Muscle layer of duodenum (tissue), 2 donors: ENCODE measurements at regions not wholly inside any gene's neighbourhood (a gene's known extent, or its start where the extent isn't known, plus 50 kb on each side); places are given as distances from the start of the nearest gene placed in this dataset.
A peak's percentile ranks its signal among the peaks of the same experiment; 100 is the strongest.
"Not testable (repeated sequence)": the region's sequence is repeated elsewhere in the genome, so short reads cannot be mapped to it uniquely, and the experiment has no call there.

Experiments
- H3K27ac ChIP-seq: one replicate; pipeline ENCODE4 v1.7.0; 2013; ENCODE audit warnings: mild to moderate bottlenecking, low read length
- H3K27me3 ChIP-seq: one replicate; pipeline ENCODE4 v1.7.0; 2013; ENCODE audit warnings: low read depth, mild to moderate bottlenecking, control low read depth, low read length
- H3K36me3 ChIP-seq, 2 donors: one replicate each; pipeline ENCODE4 v1.7.0; 2013; ENCODE audit warnings: low read length in 2 of 2, control low read depth in 1 of 2, mild to moderate bottlenecking in 1 of 2; ENCODE audit not compliant: insufficient read depth in 2 of 2, control insufficient read depth in 1 of 2
- H3K4me1 ChIP-seq, 2 donors: one replicate each; pipeline ENCODE4 v1.7.0; 2013; ENCODE audit warnings: low read length in 2 of 2, mild to moderate bottlenecking in 2 of 2, control low read depth in 1 of 2, moderate library complexity in 1 of 2; ENCODE audit not compliant: insufficient read depth in 2 of 2, control insufficient read depth in 1 of 2
- H3K4me3 ChIP-seq, 2 donors: one replicate each; pipeline ENCODE4 v1.7.0; 2013; ENCODE audit warnings: low read length in 2 of 2, low read depth in 1 of 2, mild to moderate bottlenecking in 1 of 2
- H3K9me3 ChIP-seq, 2 donors: one replicate each; pipeline ENCODE4 v1.7.0; 2013; ENCODE audit warnings: low read length in 2 of 2, control low read depth in 1 of 2, mild to moderate bottlenecking in 1 of 2; ENCODE audit not compliant: control insufficient read depth in 1 of 2
- donor health status: healthy.

DNA sequence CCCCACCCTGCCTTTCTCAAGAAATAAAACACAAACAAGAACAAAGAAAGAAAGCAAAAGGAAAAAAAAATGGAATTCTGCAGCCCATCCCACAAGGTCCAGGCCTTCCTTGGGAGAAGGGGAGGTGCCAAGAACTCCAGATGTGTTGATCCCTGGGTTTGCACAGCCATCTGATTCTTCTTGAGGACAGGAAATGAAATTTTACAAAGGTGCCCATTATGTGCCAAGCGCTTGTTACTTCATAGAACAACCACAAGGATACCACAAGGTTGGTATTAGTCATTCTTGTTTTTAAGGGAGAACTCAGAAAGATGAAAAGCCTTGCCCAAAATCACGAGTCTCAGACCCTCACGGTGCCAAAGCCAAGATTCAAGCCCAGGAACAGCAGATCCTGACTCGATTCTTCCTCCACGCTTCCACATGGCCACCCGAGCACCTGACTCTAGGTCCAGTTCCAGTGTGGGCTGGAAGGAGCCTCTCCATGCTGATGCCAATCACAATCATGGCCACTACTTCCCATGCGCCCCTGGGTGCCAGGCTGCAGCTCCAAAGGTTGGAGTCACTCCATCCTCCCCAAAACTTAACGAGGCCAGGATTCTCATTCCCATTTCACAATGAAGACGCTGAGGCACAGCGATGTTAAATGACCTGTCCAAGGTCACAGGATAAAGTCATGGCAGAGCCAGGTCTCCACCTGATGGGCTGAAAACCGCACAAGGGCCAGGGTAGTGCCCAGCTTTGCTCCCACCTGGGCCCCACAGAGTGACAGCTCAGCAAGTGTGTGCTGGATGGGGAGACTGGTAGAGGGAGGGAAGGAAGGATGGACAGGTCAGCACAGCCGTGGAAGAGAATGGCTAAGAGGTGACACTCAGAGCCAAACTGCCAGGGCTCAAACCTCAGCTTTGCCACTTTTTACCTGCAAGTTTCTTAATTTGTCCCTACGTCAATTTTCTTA lies 66.7 kb upstream of the TOP1 start:
- peaks cover 0 to 3% of the 10 kb centered on the region in 2 donors for H3K4me1 ChIP-seq
- H3K27me3 ChIP-seq: no peaks in the 10 kb centered on the region
- H3K4me3 ChIP-seq: no peak overlapping the region
- H3K36me3 ChIP-seq: no peaks in the 10 kb centered on the region
- no peaks in the 10 kb centered on the region for H3K9me3 ChIP-seq
- no peak overlapping the region for H3K27ac ChIP-seq

DNA sequence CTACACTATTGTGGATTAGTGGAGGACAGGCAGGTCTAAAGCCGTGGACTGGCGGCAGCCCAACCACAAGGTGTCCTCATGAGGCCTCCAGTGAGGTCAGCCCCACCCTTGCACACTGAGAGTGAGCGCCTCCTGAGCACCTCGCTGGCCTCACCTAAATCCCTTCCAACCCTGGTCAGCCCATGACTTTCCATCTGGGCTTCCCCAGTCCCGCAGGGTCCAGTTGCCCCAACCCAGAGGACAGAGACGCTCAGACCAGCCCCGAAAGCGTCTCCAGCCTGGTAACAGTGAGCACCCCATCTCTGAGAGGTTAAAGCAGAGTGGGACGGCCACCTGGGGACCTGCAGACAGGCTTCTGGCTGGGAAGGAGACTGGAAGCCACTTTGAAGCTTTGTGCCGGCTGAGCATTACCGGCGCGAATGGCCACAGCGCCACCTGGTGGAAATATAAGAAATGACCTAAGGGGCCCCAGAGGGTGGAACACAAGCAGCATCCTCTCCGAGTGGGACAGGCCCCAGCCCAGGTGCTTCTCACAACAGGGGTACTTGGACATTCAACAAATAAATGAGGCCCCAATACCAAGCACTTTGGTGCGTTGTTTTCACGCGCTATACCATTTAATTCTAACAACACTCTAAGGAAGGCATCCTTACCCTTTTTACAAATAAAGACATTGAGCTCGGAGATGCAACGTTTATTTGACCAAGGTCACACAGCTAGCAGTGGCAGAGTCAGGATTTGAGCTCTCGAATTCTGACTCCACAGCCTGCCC lies 65.7 kb upstream of the TOP1 start:
- Histone ChIP-seq H3K27ac (no peak overlapping the region), H3K4me1 (peaks cover 0 to 3% of the 10 kb centered on the region in 2 donors), H3K36me3 (no peaks in the 10 kb centered on the region), H3K9me3 (no peaks in the 10 kb centered on the region), H3K27me3 (no peaks in the 10 kb centered on the region), H3K4me3 (no peak overlapping the region)

DNA sequence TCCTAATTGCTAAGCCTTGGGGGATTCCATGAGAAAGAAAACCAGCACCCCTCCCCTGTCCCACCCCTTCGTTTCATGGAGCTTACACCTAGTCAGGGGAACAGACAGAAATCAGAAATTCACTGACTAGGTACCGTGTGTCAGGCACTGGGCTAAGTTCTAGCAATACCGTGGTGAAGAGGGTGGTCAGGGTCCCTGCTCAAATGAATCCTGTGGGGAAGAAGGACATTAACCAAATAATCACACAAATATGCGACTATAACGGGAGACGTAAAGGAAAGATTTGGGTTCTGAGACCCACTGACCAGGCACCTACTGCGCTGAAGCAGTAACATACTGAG lies 65.1 kb upstream of the TOP1 start:
- Histone ChIP-seq H3K36me3 (no peaks in the 10 kb centered on the region), H3K27me3 (no peaks in the 10 kb centered on the region), H3K9me3 (no peaks in the 10 kb centered on the region)

DNA sequence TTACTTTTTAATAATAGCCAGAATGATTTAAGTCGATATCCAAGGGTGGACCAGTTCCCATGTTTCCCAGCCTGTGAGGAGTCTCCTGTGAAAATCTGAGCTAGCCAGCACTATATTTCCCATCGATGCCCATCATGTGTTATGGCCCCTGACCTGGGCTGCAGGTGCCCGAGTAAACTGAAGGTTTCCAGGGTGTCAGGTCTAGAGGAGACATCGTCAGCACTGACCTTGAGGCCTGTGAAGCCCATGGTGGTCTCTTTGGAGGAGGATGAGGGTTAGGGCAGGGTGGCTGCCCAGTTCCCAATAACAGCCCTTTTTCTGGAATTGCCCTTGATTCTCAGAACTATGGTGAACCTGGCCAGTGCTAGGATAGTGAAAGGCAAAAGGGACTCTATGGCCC lies 63.0 kb upstream of the TOP1 start:
- H3K27ac ChIP-seq: no peak overlapping the region
- H3K36me3 ChIP-seq: no peaks in the 10 kb centered on the region
- no peak overlapping the region for H3K4me3 ChIP-seq
- no peaks in the 10 kb centered on the region for H3K27me3 ChIP-seq
- H3K9me3 ChIP-seq: no peaks in the 10 kb centered on the region
- H3K4me1 ChIP-seq: peaks cover 0 to 3% of the 10 kb centered on the region in 2 donors

More for the DNA sequence above, 65.1 kb upstream of the TOP1 start:
- H3K4me3 ChIP-seq: no peak overlapping the region
- H3K27ac ChIP-seq: no peak overlapping the region
- peaks cover 0 to 3% of the 10 kb centered on the region in 2 donors for H3K4me1 ChIP-seq

DNA sequence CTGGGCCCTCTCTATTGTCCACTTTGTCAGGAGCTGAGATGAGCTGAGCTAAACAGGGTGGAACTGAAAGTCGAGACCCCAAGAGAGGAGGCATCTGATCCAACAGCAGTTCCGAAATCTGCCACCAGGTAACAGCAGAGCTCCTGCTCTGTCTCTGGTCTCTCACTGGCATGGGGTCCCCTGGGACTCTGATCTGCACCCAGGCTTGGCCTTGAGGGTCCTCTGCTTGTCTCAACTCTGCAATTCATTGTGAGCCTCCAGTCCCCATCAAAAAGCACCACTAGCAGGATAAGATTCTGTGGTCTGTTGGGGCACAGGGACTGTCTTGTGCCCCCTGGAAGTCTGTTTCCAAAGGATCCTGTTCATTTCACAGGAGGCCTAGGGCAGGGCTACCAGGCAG lies 62.5 kb upstream of the TOP1 start:
- Histone ChIP-seq H3K27ac (no peak overlapping the region), H3K4me3 (no peak overlapping the region), H3K9me3 (no peaks in the 10 kb centered on the region), H3K36me3 (no peaks in the 10 kb centered on the region), H3K27me3 (no peaks in the 10 kb centered on the region), H3K4me1 (peaks cover 0 to 3% of the 10 kb centered on the region in 2 donors)

DNA sequence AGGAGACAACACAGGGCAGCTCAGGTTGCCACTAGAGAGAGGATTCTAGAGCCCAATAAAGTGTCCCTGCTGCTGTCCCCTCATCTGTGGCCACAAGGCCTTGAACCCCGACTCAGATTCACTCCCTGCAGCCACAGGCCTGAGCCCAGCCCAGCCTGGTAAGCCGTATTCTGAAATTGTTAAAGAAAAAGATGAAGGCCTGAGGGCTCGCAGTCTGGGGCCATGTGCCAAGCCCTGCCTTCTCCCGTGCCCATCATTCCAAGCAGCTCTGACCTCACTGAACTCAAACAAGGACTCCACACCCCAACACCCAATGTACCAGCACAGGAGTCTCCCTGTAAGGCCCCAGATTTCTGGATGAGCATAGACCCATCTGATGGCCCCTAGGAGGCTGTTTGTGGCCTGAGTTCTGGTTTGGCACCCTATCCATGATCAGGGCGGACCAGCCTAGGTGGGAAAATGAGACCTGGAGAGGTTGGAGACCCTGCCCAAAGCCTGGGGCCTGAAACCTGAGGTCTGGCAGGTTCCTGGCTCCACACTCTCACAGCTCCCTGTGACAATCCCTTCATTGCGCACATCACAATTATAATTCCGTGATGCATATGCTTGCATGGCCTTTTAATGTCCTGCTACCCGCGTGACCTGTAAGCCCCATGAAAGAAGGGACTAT lies 62.0 kb upstream of the TOP1 start:
- H3K9me3 ChIP-seq: no peaks in the 10 kb centered on the region
- no peaks in the 10 kb centered on the region for H3K27me3 ChIP-seq
- H3K4me1 ChIP-seq: peaks cover 0 to 3% of the 10 kb centered on the region in 2 donors
- H3K36me3 ChIP-seq: no peaks in the 10 kb centered on the region
- no peak overlapping the region for H3K4me3 ChIP-seq
- no peak overlapping the region for H3K27ac ChIP-seq

DNA sequence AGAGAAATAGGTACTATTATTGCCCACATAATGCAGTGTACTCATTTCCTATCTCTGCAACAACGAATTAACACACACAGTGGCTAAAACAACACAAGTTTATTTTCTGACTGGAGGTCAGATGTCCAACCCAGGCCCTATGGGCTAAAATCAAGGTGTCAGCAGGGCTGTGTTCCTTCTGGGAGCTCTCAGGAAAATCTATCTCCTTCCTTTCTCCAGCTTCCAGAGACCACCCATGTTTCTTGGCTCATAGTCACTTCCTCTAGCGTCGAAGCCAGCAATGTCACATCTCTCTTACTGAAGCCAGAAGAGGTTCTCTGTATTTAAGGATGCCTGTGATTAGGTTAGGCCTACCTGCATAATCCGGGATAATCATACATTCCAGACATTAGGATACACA lies 60.9 kb upstream of the TOP1 start:
- peaks cover 0 to 2% of the 10 kb centered on the region in 2 donors for H3K4me1 ChIP-seq
- no peaks in the 10 kb centered on the region for H3K36me3 ChIP-seq
- H3K27ac ChIP-seq: no peak overlapping the region
- no peak overlapping the region for H3K4me3 ChIP-seq
- H3K27me3 ChIP-seq: no peaks in the 10 kb centered on the region
- H3K9me3 ChIP-seq: no peaks in the 10 kb centered on the region

DNA sequence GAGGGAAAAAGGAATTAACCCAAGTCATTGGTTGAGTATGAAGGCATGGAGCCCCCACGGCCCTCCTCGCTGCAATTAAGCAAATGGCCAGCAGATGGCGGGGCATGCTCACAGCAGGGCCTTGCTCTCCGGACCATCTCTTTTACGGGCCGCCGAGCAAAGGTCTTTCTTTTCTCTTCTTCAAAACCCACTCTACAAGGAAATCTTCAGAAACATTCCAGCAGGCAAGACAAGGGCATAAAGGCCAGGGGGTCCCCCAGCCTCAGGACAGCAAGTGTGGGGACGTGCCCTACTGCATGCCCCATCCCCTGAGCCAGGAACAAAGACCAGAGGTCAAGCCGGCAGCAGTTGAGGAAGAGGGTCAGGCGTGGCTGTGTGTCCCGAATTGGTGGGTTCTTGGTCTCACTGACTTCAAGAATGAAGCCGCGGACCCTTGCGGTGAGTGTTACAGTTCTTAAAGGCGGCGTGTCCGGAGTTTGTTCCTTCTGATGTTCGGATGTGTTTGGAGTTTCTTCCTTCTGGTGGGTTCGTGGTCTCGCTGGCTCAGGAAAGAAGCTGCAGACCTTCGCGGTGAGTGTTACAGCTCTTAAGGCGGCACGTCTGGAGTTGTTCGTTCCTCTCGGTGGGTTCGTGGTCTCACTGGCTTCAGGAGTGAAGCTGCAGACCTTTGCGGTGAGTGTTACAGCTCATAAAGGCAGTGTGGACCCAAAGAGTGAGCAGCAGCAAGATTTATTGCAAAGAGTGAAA lies 59.6 kb upstream of the TOP1 start:
- H3K4me1 ChIP-seq, H3K27me3 ChIP-seq, H3K27ac ChIP-seq, H3K36me3 ChIP-seq, H3K9me3 ChIP-seq: not testable (repeated sequence)
- H3K4me3 ChIP-seq: peak overlapping the region; percentile 52 to 57

DNA sequence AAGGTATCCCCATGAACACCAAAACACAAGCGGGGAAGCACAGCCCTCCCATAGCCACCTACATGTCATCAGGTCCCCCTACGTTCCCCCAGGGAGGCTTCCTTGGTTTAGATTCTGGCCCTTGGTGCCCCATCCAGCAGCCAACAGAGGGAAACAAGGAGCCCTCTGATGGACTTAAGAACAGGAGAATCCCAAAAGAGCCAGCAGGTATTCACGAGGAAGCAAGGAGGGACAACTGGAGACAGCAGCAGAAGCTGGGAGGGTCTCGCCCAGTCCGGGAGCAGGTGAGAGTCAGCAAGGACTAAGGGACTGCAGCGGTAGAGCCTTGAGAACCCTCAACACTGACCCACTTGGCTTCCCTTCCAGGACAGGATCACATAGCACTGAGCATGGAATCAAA lies 58.4 kb upstream of the TOP1 start:
- Histone ChIP-seq H3K36me3 (no peaks in the 10 kb centered on the region), H3K27ac (no peak overlapping the region), H3K4me3 (no peak overlapping the region), H3K4me1 (no peaks in the 10 kb centered on the region), H3K27me3 (no peaks in the 10 kb centered on the region), H3K9me3 (no peaks in the 10 kb centered on the region)

DNA sequence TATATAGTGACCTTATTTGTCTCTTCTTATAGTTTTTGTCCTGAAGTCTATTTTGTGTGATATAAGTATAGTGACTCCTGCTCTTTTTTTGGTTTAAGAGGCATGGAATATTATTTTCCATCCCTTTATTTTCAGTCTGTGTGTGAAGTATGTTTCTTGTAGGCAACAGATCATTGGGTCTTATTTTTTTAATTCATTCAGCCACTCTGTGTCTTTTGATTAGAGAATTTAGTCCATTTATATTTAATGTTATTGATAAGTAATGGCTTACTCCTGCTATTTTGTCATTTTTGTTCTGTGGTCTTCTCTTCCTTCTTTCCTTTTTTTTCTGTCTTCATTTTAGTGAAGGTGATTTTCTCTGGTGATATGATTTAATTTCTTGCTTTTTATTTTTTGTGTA lies 51.4 kb upstream of the TOP1 start:
- Histone ChIP-seq H3K27me3 (no peaks in the 10 kb centered on the region), H3K27ac (no peak overlapping the region), H3K4me1 (no peaks in the 10 kb centered on the region), H3K36me3 (no peaks in the 10 kb centered on the region), H3K9me3 (peaks cover 0 to 12% of the 10 kb centered on the region in 2 donors), H3K4me3 (no peak overlapping the region)

DNA sequence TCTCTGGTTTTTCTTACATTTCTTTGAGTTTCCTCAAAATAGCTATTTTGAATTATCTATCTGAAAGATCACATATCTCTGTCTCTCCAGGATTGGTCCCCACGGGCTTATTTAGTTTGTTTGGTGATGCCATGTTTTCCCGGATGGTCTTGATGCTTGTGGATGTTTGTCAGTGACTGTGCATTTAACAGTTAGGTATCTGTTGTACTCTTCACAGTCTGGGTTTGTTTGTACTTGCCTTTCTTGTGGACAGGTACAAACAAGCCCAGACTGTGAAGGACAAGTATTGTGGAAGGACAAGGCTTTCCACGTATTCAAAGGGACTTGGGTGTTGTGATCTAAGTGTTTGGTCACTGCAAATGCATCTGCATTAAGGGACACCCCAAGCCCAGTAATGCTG lies 49.9 kb upstream of the TOP1 start:
- Histone ChIP-seq H3K4me1 (no peaks in the 10 kb centered on the region), H3K4me3 (no peak overlapping the region), H3K36me3 (no peaks in the 10 kb centered on the region), H3K27ac (no peak overlapping the region), H3K9me3 (peaks cover 0 to 12% of the 10 kb centered on the region in 2 donors), H3K27me3 (no peaks in the 10 kb centered on the region)
